Astrocyte (in vitro differentiated cells and primary cell): ENCODE measurements at regions not wholly inside any gene's neighbourhood (a gene's known extent, or its start where the extent isn't known, plus 50 kb on each side); places are given as distances from the start of the nearest gene placed in this dataset.

Experiments used
- DNase-seq: peaks from one replicate; pipeline ENCODE4 v3.0.0-alpha.2; 2010; ENCODE audit warnings: low read depth
- FAIRE-seq: peaks from 2 replicates; lab custom pipeline; 2011; peaks lifted over from hg19 to GRCh38; lab: Jason Lieb, UNC
- H2AFZ ChIP-seq: 2 replicates; pipeline ENCODE4 v1.6.0; 2012; ENCODE audit warnings: low read depth, low read length, inconsistent platforms
- H3K27ac ChIP-seq: 2 replicates; pipeline ENCODE4 v1.5.1; 2011; ENCODE audit warnings: low read depth, low read length, inconsistent platforms
- H3K27me3 ChIP-seq: 2 replicates; pipeline ENCODE4 v1.6.0; 2011; ENCODE audit warnings: low read length, inconsistent platforms; ENCODE audit not compliant: insufficient read depth
- H3K36me3 ChIP-seq: 2 replicates; pipeline ENCODE4 v1.5.1; 2011; ENCODE audit warnings: low read length, inconsistent platforms; ENCODE audit not compliant: insufficient read depth
- H3K4me1 ChIP-seq: 2 replicates; pipeline ENCODE4 v1.5.1; 2011; ENCODE audit warnings: low read length, inconsistent platforms; ENCODE audit not compliant: insufficient read depth
- H3K4me2 ChIP-seq: 2 replicates; pipeline ENCODE4 v1.6.0; 2012; ENCODE audit warnings: low read length, inconsistent platforms
- H3K4me3 ChIP-seq: 2 replicates; pipeline ENCODE4 v1.5.1; 2011; ENCODE audit warnings: low read depth, mild to moderate bottlenecking, low read length, inconsistent platforms; ENCODE audit not compliant: insufficient read depth
- H3K79me2 ChIP-seq: 2 replicates; pipeline ENCODE4 v1.6.0; 2012; ENCODE audit warnings: mild to moderate bottlenecking, low read length, inconsistent platforms; ENCODE audit not compliant: insufficient read depth
- H3K9ac ChIP-seq: 2 replicates; pipeline ENCODE4 v1.6.0; 2012; ENCODE audit warnings: mild to moderate bottlenecking, low read length, inconsistent platforms
- H3K9me3 ChIP-seq: 2 replicates; pipeline ENCODE4 v1.5.1; 2012; ENCODE audit warnings: low read depth, mild to moderate bottlenecking, low read length, inconsistent platforms; ENCODE audit not compliant: insufficient read depth
- H4K20me1 ChIP-seq: 2 replicates; pipeline ENCODE4 v1.6.0; 2012; ENCODE audit warnings: low read length, inconsistent platforms; ENCODE audit not compliant: insufficient read depth
- H3K27ac Mint-ChIP-seq: one replicate; pipeline ENCODE4 v1.8.0; 2021; ENCODE audit warnings: mild to moderate bottlenecking, mixed read lengths; ENCODE audit not compliant: unreplicated experiment
- H3K27me3 Mint-ChIP-seq: one replicate; pipeline ENCODE4 v1.8.0; 2021; ENCODE audit warnings: low read depth, mixed read lengths; ENCODE audit not compliant: unreplicated experiment
- H3K36me3 Mint-ChIP-seq: one replicate; pipeline ENCODE4 v1.8.0; 2021; ENCODE audit warnings: low read depth, mixed read lengths; ENCODE audit not compliant: unreplicated experiment
- H3K4me1 Mint-ChIP-seq: one replicate; pipeline ENCODE4 v1.8.0; 2021; ENCODE audit warnings: low read depth, mixed read lengths; ENCODE audit not compliant: unreplicated experiment
- H3K4me3 Mint-ChIP-seq: one replicate; pipeline ENCODE4 v1.8.0; 2021; ENCODE audit warnings: mild to moderate bottlenecking, moderate library complexity, mixed read lengths; ENCODE audit not compliant: unreplicated experiment
- H3K9me3 Mint-ChIP-seq: one replicate; pipeline ENCODE4 v1.8.0; 2021; ENCODE audit warnings: mild to moderate bottlenecking, mixed read lengths; ENCODE audit not compliant: unreplicated experiment
- EZH2 ChIP-seq: IDR thresholded peaks from 2 replicates; pipeline ENCODE4 v1.6.1; 2012; ENCODE audit warnings: mild to moderate bottlenecking, low read length, inconsistent platforms; ENCODE audit not compliant: insufficient read depth
- TF ChIP-seq, protein P1 (sequence below): IDR thresholded peaks from 2 replicates; pipeline ENCODE4 v1.5.1; 2011; ENCODE audit warnings: low read depth, mild to moderate bottlenecking, inconsistent platforms, low read length, moderate library complexity; ENCODE audit not compliant: insufficient read depth

DNA sequence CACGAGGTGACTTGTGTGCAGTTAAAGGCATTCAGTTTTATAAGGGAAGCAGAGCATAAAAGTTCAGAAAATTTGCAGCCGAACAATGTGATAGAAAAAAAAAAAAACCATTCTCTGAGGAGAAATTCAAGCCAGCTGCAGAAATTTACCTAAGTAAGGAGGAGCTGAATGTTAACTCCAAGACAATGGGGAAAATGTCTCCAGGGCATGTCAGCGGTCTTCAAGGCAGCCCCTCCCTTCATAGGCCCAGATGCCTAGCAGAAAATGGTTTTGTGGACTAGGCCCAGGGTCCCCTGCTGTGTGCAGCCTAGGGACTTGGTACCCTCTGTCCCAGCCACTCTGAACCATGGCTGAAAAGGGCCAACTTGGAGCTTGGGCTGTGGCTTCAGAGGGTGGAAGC is 1764.0 kb downstream of the C4orf33 start:
- Histone ChIP-seq H3K4me2 (no peak overlapping the region), H2AFZ (no peak overlapping the region), H3K27me3 (no peaks in the 10 kb centered on the region), H3K79me2 (no peaks in the 10 kb centered on the region), H3K4me1 (no peaks in the 10 kb centered on the region), H3K9ac (no peak overlapping the region), H3K9me3 (no peaks in the 10 kb centered on the region), H3K36me3 (no peaks in the 10 kb centered on the region), H4K20me1 (no peaks in the 10 kb centered on the region), H3K27ac (no peak overlapping the region), H3K4me3 (no peak overlapping the region)
- H3K27me3 Mint-ChIP-seq: no peaks in the 10 kb centered on the region
- no peaks in the 10 kb centered on the region for H3K4me1 Mint-ChIP-seq
- DNase-seq: no peak
- no peak overlapping the region for H3K4me3 Mint-ChIP-seq
- no peak overlapping the region for H3K27ac Mint-ChIP-seq
- H3K36me3 Mint-ChIP-seq: no peaks in the 10 kb centered on the region
- FAIRE-seq: no peak
- TF ChIP-seq, protein P1, sequence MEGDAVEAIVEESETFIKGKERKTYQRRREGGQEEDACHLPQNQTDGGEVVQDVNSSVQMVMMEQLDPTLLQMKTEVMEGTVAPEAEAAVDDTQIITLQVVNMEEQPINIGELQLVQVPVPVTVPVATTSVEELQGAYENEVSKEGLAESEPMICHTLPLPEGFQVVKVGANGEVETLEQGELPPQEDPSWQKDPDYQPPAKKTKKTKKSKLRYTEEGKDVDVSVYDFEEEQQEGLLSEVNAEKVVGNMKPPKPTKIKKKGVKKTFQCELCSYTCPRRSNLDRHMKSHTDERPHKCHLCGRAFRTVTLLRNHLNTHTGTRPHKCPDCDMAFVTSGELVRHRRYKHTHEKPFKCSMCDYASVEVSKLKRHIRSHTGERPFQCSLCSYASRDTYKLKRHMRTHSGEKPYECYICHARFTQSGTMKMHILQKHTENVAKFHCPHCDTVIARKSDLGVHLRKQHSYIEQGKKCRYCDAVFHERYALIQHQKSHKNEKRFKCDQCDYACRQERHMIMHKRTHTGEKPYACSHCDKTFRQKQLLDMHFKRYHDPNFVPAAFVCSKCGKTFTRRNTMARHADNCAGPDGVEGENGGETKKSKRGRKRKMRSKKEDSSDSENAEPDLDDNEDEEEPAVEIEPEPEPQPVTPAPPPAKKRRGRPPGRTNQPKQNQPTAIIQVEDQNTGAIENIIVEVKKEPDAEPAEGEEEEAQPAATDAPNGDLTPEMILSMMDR: no peak
- TF ChIP-seq EZH2: no peak
- H3K9me3 Mint-ChIP-seq: no peaks in the 10 kb centered on the region

DNA sequence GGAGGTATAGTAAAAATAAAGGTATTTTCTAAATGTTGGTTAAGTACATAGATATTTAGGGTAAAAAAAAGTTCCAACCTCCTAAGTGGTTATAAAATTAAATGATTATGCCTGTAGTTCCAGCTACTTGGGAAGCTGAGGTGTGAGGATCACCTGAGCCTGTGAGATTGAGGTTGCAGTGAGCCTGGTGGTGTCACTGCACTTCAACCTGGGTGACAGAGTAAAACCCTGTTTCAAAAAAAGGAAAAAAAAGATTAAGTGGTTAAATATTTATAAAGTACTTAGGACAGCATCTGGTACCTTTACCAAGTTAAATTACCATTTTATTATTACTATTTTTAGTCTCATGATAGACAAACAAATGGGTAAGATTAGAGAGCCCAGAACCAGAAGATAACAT is 1801.0 kb downstream of the C4orf33 start:
- Histone ChIP-seq H3K4me2 (no peak overlapping the region), H3K9ac (no peak overlapping the region), H3K36me3 (no peaks in the 10 kb centered on the region), H3K27ac (no peak overlapping the region), H2AFZ (no peak overlapping the region), H4K20me1 (no peaks in the 10 kb centered on the region), H3K9me3 (no peaks in the 10 kb centered on the region), H3K79me2 (no peaks in the 10 kb centered on the region), H3K27me3 (no peaks in the 10 kb centered on the region), H3K4me3 (no peak overlapping the region), H3K4me1 (no peaks in the 10 kb centered on the region)
- Mint-ChIP-seq H3K9me3 (no peaks in the 10 kb centered on the region), H3K4me3 (no peak overlapping the region), H3K36me3 (no peaks in the 10 kb centered on the region), H3K4me1 (no peaks in the 10 kb centered on the region), H3K27ac (no peak overlapping the region), H3K27me3 (no peaks in the 10 kb centered on the region)
- TF ChIP-seq, protein P1: no peak
- FAIRE-seq (no peak), DNase-seq (no peak)

DNA sequence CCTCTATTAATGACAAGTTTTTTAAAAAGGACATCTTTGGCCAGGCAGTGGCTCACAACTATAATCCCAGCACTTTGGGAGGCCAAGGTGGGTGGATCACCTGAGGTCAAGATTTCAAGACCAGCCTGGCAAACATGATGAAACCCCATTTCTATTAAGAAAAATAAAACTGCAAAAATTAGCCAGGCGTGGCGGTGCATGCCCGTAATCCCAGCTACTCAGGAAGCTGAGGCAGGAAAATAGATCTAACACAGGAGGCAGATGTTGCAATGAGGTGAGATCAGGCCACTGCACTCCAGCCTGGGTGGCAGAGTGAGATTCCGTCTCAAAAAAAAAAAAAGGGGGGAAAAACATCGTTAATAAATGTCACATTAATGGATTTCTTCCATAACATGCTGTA is 1805.4 kb downstream of the C4orf33 start:
- H2AFZ ChIP-seq: no peak overlapping the region
- H3K27me3 ChIP-seq: no peaks in the 10 kb centered on the region
- FAIRE-seq: no peak
- Mint-ChIP-seq H3K27me3 (no peaks in the 10 kb centered on the region), H3K9me3 (no peaks in the 10 kb centered on the region), H3K4me1 (no peaks in the 10 kb centered on the region), H3K27ac (no peak overlapping the region), H3K36me3 (no peaks in the 10 kb centered on the region), H3K4me3 (no peak overlapping the region)
- no peaks in the 10 kb centered on the region for H3K9me3 ChIP-seq
- H3K4me3 ChIP-seq: no peak overlapping the region
- H3K9ac ChIP-seq: no peak overlapping the region
- H3K4me2 ChIP-seq: no peak overlapping the region
- no peak for DNase-seq
- H3K79me2 ChIP-seq: no peaks in the 10 kb centered on the region
- no peaks in the 10 kb centered on the region for H4K20me1 ChIP-seq
- TF ChIP-seq EZH2: no peak
- TF ChIP-seq, protein P1: no peak
- no peaks in the 10 kb centered on the region for H3K36me3 ChIP-seq
- no peaks in the 10 kb centered on the region for H3K4me1 ChIP-seq
- H3K27ac ChIP-seq: no peak overlapping the region
